ENCODE measurements at regions not wholly inside any gene's neighbourhood (a gene's known extent, or its start where the extent isn't known, plus 50 kb on each side); places are given as distances from the start of the nearest gene placed in this dataset.

DNA sequence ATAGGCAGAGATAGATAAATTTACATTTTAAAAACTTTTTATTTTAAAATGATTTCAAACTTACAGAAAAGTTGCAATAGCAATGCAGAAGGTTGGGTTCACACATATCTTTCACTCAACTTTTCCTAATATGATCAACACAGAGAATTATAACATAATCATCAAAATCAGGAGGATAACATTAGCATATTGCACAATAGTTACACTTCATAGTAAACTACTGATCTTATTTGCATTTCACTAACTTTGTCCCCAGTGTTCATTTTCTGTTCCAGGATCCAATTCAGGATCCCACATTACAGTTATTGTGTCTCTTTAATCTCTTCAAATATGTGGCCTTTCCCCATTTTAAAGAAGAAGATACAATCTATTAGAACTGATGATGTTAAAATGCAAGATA lies 115.4 kb upstream of the ETV6 start:
- Histone ChIP-seq H3K27ac (ENCODE audit: low read depth in 1 of 2, low read length in 2 of 2) (no peak overlapping the region), H3K4me3 (ENCODE audit: low read depth in 1 of 3, low read length in 3 of 3) (no peak overlapping the region), H3K9ac (ENCODE audit: low read depth in 1 of 2, low read length in 2 of 2) (no peak overlapping the region), H3K9me3 (ENCODE audit: control insufficient read depth in 4 of 4, low read length in 3 of 4) (no peaks in the 10 kb centered on the region), H3K4me1 (ENCODE audit: control insufficient read depth in 4 of 4, insufficient read depth in 4 of 4, low read length in 3 of 4) (no peaks in the 10 kb centered on the region), H3K36me3 (ENCODE audit: control insufficient read depth in 4 of 4, insufficient read depth in 3 of 4, low read depth in 1 of 4, low read length in 3 of 4) (peaks cover 0 to 2% (median 0%) of the 10 kb centered on the region in 4 donors), H3K27me3 (ENCODE audit: control insufficient read depth in 4 of 4, insufficient read depth in 4 of 4, low read length in 3 of 4) (no peaks in the 10 kb centered on the region)
- DNase-seq (ENCODE audit: low spot score): no peak
- TF ChIP-seq, protein P1, sequence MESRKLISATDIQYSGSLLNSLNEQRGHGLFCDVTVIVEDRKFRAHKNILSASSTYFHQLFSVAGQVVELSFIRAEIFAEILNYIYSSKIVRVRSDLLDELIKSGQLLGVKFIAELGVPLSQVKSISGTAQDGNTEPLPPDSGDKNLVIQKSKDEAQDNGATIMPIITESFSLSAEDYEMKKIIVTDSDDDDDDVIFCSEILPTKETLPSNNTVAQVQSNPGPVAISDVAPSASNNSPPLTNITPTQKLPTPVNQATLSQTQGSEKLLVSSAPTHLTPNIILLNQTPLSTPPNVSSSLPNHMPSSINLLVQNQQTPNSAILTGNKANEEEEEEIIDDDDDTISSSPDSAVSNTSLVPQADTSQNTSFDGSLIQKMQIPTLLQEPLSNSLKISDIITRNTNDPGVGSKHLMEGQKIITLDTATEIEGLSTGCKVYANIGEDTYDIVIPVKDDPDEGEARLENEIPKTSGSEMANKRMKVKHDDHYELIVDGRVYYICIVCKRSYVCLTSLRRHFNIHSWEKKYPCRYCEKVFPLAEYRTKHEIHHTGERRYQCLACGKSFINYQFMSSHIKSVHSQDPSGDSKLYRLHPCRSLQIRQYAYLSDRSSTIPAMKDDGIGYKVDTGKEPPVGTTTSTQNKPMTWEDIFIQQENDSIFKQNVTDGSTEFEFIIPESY (IDR thresholded peaks at IDR 0.05): no peak
- TF ChIP-seq FOXA2 (IDR thresholded peaks at IDR 0.05) (no peak), SP1 (IDR thresholded peaks at IDR 0.05) (no peak), HNF4A (conservative IDR thresholded peaks at IDR 0.05) (no peak), YY1 (IDR thresholded peaks at IDR 0.05) (no peak), RXRA (IDR thresholded peaks at IDR 0.05) (no peak)
- TF ChIP-seq, protein P2, sequence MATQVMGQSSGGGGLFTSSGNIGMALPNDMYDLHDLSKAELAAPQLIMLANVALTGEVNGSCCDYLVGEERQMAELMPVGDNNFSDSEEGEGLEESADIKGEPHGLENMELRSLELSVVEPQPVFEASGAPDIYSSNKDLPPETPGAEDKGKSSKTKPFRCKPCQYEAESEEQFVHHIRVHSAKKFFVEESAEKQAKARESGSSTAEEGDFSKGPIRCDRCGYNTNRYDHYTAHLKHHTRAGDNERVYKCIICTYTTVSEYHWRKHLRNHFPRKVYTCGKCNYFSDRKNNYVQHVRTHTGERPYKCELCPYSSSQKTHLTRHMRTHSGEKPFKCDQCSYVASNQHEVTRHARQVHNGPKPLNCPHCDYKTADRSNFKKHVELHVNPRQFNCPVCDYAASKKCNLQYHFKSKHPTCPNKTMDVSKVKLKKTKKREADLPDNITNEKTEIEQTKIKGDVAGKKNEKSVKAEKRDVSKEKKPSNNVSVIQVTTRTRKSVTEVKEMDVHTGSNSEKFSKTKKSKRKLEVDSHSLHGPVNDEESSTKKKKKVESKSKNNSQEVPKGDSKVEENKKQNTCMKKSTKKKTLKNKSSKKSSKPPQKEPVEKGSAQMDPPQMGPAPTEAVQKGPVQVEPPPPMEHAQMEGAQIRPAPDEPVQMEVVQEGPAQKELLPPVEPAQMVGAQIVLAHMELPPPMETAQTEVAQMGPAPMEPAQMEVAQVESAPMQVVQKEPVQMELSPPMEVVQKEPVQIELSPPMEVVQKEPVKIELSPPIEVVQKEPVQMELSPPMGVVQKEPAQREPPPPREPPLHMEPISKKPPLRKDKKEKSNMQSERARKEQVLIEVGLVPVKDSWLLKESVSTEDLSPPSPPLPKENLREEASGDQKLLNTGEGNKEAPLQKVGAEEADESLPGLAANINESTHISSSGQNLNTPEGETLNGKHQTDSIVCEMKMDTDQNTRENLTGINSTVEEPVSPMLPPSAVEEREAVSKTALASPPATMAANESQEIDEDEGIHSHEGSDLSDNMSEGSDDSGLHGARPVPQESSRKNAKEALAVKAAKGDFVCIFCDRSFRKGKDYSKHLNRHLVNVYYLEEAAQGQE (IDR thresholded peaks at IDR 0.05): no peak
- TF ChIP-seq, protein P3, sequence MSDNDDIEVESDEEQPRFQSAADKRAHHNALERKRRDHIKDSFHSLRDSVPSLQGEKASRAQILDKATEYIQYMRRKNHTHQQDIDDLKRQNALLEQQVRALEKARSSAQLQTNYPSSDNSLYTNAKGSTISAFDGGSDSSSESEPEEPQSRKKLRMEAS (IDR thresholded peaks at IDR 0.05): no peak

DNA sequence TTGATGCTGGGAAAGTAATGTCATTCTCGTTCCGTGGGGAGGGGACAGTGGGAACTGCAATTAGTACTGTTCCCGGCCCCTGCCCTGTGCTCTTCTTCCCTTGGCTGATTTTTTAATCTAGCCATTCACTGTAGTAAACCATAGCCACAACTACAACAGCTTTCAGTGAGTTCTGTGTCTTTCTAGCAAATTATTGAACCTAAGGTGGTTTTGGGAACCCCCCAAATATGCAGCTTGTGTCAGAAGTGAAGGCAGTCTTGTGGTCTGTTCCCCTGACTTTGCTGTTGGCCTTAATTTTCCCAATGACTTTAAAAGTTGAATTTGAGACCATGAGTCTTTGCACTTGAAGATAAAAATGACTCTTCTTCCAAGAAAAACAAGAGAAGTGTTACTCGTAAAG lies 114.3 kb upstream of the ETV6 start:
- DNase-seq (ENCODE audit: low spot score): no peak
- no peaks in the 10 kb centered on the region for H3K4me1 ChIP-seq (ENCODE audit: control insufficient read depth in 4 of 4, insufficient read depth in 4 of 4, low read length in 3 of 4)

More for the DNA sequence above, 114.3 kb upstream of the ETV6 start:
- Histone ChIP-seq H3K9ac (ENCODE audit: low read depth in 1 of 2, low read length in 2 of 2) (no peak overlapping the region), H3K27ac (ENCODE audit: low read depth in 1 of 2, low read length in 2 of 2) (no peak overlapping the region), H3K4me3 (ENCODE audit: low read depth in 1 of 3, low read length in 3 of 3) (no peak overlapping the region), H3K9me3 (ENCODE audit: control insufficient read depth in 4 of 4, low read length in 3 of 4) (peaks cover 0 to 1% (median 0%) of the 10 kb centered on the region in 4 donors), H3K36me3 (ENCODE audit: control insufficient read depth in 4 of 4, insufficient read depth in 3 of 4, low read depth in 1 of 4, low read length in 3 of 4) (peaks cover 0 to 2% (median 0%) of the 10 kb centered on the region in 4 donors), H3K27me3 (ENCODE audit: control insufficient read depth in 4 of 4, insufficient read depth in 4 of 4, low read length in 3 of 4) (no peaks in the 10 kb centered on the region)
- TF ChIP-seq RAD21 (IDR thresholded peaks at IDR 0.05) (no peak), RXRA (IDR thresholded peaks at IDR 0.05) (no peak), FOXA2 (IDR thresholded peaks at IDR 0.05) (no peak), TAF1 (conservative IDR thresholded peaks at IDR 0.05) (no peak), YY1 (IDR thresholded peaks at IDR 0.05) (no peak), SP1 (IDR thresholded peaks at IDR 0.05) (no peak), HNF4G (IDR thresholded peaks at IDR 0.05) (no peak), GABPA (IDR thresholded peaks at IDR 0.05 in 1 of 2, conservative IDR thresholded peaks at IDR 0.05 in 1 of 2) (no peak), FOXA1 (IDR thresholded peaks at IDR 0.05) (no peak)
- TF ChIP-seq, protein P2 (IDR thresholded peaks at IDR 0.05): no peak
- TF ChIP-seq, protein P4, sequence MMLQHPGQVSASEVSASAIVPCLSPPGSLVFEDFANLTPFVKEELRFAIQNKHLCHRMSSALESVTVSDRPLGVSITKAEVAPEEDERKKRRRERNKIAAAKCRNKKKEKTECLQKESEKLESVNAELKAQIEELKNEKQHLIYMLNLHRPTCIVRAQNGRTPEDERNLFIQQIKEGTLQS (IDR thresholded peaks at IDR 0.05): no peak
- TF ChIP-seq, protein P1 (IDR thresholded peaks at IDR 0.05): no peak
- TF ChIP-seq, protein P3 (IDR thresholded peaks at IDR 0.05): no peak
- WGBS: 93% methylated on average over 4 of the region's 4 CpGs
